ENCODE measurements at regions not wholly inside any gene's neighbourhood (a gene's known extent, or its start where the extent isn't known, plus 50 kb on each side); places are given as distances from the start of the nearest gene placed in this dataset.

GRCh38 chr1:38436006-38436405 is 389.4 kb upstream of the POU3F1 start:
- TF ChIP-seq POLR2A (IDR thresholded peaks at IDR 0.05), result no peak
- no peak for TF ChIP-seq CTCF (IDR thresholded peaks at IDR 0.05)
